H1 (cell line): ENCODE measurements at regions not wholly inside any gene's neighbourhood (a gene's known extent, or its start where the extent isn't known, plus 50 kb on each side); places are given as distances from the start of the nearest gene placed in this dataset.

Source experiments
- CTCF ChIA-PET: fragments of 300-600 bp; sonication (Branson Sonifier 250); formaldehyde crosslinking; loops from one replicate; lab custom pipeline; 2021; ENCODE audit not compliant: partially characterized antibody; lab: Charles Lee
- POLR2A ChIA-PET: fragments of 300-600 bp; sonication (Branson Sonifier 250); formaldehyde crosslinking; loops from one replicate; lab custom pipeline; 2021; ENCODE audit warnings: inconsistent platforms; ENCODE audit not compliant: partially characterized antibody; lab: Charles Lee
- DNase-seq, 2 experiments: peaks; one replicate each; pipeline versions ENCODE4 v3.0.0 to v3.0.0-alpha.2; 2010 to 2022; ENCODE audit warnings: low spot score in 2 of 2, low read depth in 1 of 2, mixed read lengths in 1 of 2
- FAIRE-seq: peaks from 2 replicates; lab custom pipeline; 2011; peaks lifted over from hg19 to GRCh38; lab: Jason Lieb, UNC
- H2AFZ ChIP-seq: 2 replicates; pipeline ENCODE4 v1.8.1; 2012; ENCODE audit warnings: low read length, inconsistent platforms
- H2AK5ac ChIP-seq: 2 replicates; pipeline ENCODE4 v1.6.1; 2013; ENCODE audit warnings: low read depth, low read length
- H2BK120ac ChIP-seq: replicated peaks from 2 replicates; pipeline ENCODE3; 2013; ENCODE audit warnings: low read depth, low read length, inconsistent platforms
- H2BK12ac ChIP-seq: 2 replicates; pipeline ENCODE4 v1.6.1; 2013; ENCODE audit warnings: low read depth, low read length
- H2BK15ac ChIP-seq: 2 replicates; pipeline ENCODE4 v1.6.1; 2013; ENCODE audit warnings: low read length
- H2BK20ac ChIP-seq: 2 replicates; pipeline ENCODE4 v1.6.1; 2013; ENCODE audit warnings: low read length
- H2BK5ac ChIP-seq: 2 replicates; pipeline ENCODE4 v1.6.1; 2013; ENCODE audit warnings: low read depth, low read length
- H3K14ac ChIP-seq: 2 replicates; pipeline ENCODE4 v1.6.1; 2013; ENCODE audit warnings: inconsistent platforms; ENCODE audit not compliant: insufficient read length
- H3K18ac ChIP-seq: 2 replicates; pipeline ENCODE4 v1.6.1; 2013; ENCODE audit warnings: low read length; ENCODE audit errors: extremely low read depth
- H3K23ac ChIP-seq: 2 replicates; pipeline ENCODE4 v1.6.1; 2013; ENCODE audit warnings: inconsistent platforms; ENCODE audit not compliant: insufficient read length
- H3K23me2 ChIP-seq: 2 replicates; pipeline ENCODE4 v1.6.1; 2013; ENCODE audit warnings: low read depth, low read length
- H3K27ac ChIP-seq: 2 replicates; pipeline ENCODE4 v1.6.1; 2011; ENCODE audit warnings: low read depth, low read length, inconsistent platforms
- H3K27me3 ChIP-seq, 4 experiments: replicated peaks in 1 of 4; 1 replicate in 1 of 4; 2 replicates in 3 of 4; pipeline versions ENCODE4 v1.6.1 to v1.8.1; 2011 to 2013; ENCODE audit warnings: low read length in 3 of 4, mild to moderate bottlenecking in 3 of 4, inconsistent platforms in 2 of 4, mixed read lengths in 2 of 4, moderate library complexity in 1 of 4; ENCODE audit not compliant: control insufficient read depth in 3 of 4, insufficient read depth in 3 of 4; ENCODE audit errors: extremely low read depth in 1 of 4
- H3K36me3 ChIP-seq, 4 experiments: 2 replicates each; pipeline versions ENCODE4 v1.6.1 to v1.8.1; 2011 to 2013; ENCODE audit warnings: mild to moderate bottlenecking in 4 of 4, low read length in 3 of 4, moderate library complexity in 2 of 4, control low read depth in 1 of 4, inconsistent platforms in 1 of 4; ENCODE audit not compliant: insufficient read depth in 4 of 4, control insufficient read depth in 2 of 4
- H3K4ac ChIP-seq: replicated peaks from 2 replicates; pipeline ENCODE3; 2013; ENCODE audit warnings: low read length, low read depth, mixed read lengths, inconsistent platforms; ENCODE audit not compliant: insufficient read length
- H3K4me1 ChIP-seq, 4 experiments: replicated peaks in 1 of 4; 1 replicate in 1 of 4; 2 replicates in 3 of 4; pipeline versions ENCODE4 v1.6.1 to v1.8.1; 2011 to 2013; ENCODE audit warnings: low read length in 3 of 4, inconsistent platforms in 2 of 4, mixed read lengths in 1 of 4; ENCODE audit not compliant: insufficient read depth in 4 of 4, control insufficient read depth in 3 of 4
- H3K4me2 ChIP-seq, 2 experiments: 2 replicates each; pipeline versions ENCODE4 v1.6.1 to v1.8.1; 2011 to 2013; ENCODE audit warnings: low read depth in 2 of 2, low read length in 2 of 2, control low read depth in 1 of 2, inconsistent platforms in 1 of 2, mild to moderate bottlenecking in 1 of 2; ENCODE audit not compliant: insufficient read depth in 1 of 2
- H3K4me3 ChIP-seq, 4 experiments: fragments of 200-600, 300-600 bp in 1 of 4; sonication (generic), shearing (Covaris generic), sonication (Bioruptor Twin) in 1 of 4; 2 replicates each; pipeline versions ENCODE4 v1.5.1 to v1.8.1; 2011 to 2016; ENCODE audit warnings: low read length in 4 of 4, low read depth in 3 of 4, control low read depth in 2 of 4, inconsistent platforms in 2 of 4, mild to moderate bottlenecking in 2 of 4, mixed read lengths in 1 of 4, moderate library complexity in 1 of 4; ENCODE audit not compliant: insufficient read depth in 2 of 4; ENCODE audit errors: extremely low read depth in 1 of 4
- H3K56ac ChIP-seq: replicated peaks from 2 replicates; pipeline ENCODE3; 2013; ENCODE audit warnings: low read depth, mild to moderate bottlenecking, mixed read lengths, low read length, inconsistent platforms; ENCODE audit not compliant: insufficient read length
- H3K79me1 ChIP-seq: 2 replicates; pipeline ENCODE4 v1.6.1; 2013; ENCODE audit warnings: low read depth, low read length, control low read depth
- H3K79me2 ChIP-seq, 2 experiments: 2 replicates each; pipeline versions ENCODE4 v1.6.1 to v1.8.1; 2012 to 2013; ENCODE audit warnings: low read length in 2 of 2, mild to moderate bottlenecking in 2 of 2, inconsistent platforms in 1 of 2; ENCODE audit not compliant: insufficient read depth in 2 of 2, control insufficient read depth in 1 of 2
- H3K9ac ChIP-seq, 4 experiments: replicated peaks in 1 of 4; 1 replicate in 1 of 4; 2 replicates in 3 of 4; pipeline versions ENCODE4 v1.6.1 to v1.8.1; 2011 to 2013; ENCODE audit warnings: low read depth in 3 of 4, low read length in 3 of 4, control low read depth in 2 of 4, mild to moderate bottlenecking in 2 of 4, moderate library complexity in 2 of 4, inconsistent platforms in 1 of 4; ENCODE audit errors: extremely low read depth in 1 of 4
- H3K9me3 ChIP-seq, 2 experiments: 2 replicates each; pipeline versions ENCODE4 v1.6.1 to v1.8.1; 2012 to 2013; ENCODE audit warnings: mild to moderate bottlenecking in 2 of 2, moderate library complexity in 2 of 2, control low read depth in 1 of 2, inconsistent platforms in 1 of 2, low read depth in 1 of 2, low read length in 1 of 2, mixed read lengths in 1 of 2; ENCODE audit not compliant: insufficient read depth in 2 of 2
- H4K20me1 ChIP-seq, 2 experiments: replicated peaks in 1 of 2; 2 replicates each; pipeline versions ENCODE3 to v1.8.1; 2011 to 2013; ENCODE audit warnings: inconsistent platforms in 2 of 2, low read length in 2 of 2, mild to moderate bottlenecking in 1 of 2; ENCODE audit not compliant: insufficient read depth in 2 of 2, control insufficient read depth in 1 of 2
- H4K5ac ChIP-seq: 2 replicates; pipeline ENCODE4 v1.6.1; 2013; ENCODE audit warnings: low read length, low read depth, mixed read lengths, inconsistent platforms; ENCODE audit not compliant: insufficient read length
- H4K8ac ChIP-seq: 2 replicates; pipeline ENCODE4 v1.8.0; 2013; ENCODE audit warnings: mild to moderate bottlenecking, moderate library complexity, low read length, inconsistent platforms; ENCODE audit not compliant: insufficient read depth; ENCODE audit errors: extremely low read depth
- H4K91ac ChIP-seq: replicated peaks from 2 replicates; pipeline ENCODE3; 2013; ENCODE audit warnings: low read length, mixed read lengths, inconsistent platforms; ENCODE audit not compliant: insufficient read length
- HDAC6 ChIP-seq: IDR thresholded peaks from one replicate; pipeline ENCODE4 v1.7.1; 2012; ENCODE audit warnings: low read depth, mild to moderate bottlenecking, inconsistent platforms, low read length, moderate library complexity
- NRF1 ChIP-seq: IDR thresholded peaks from 2 replicates; pipeline ENCODE4 v1.6.1; 2011; ENCODE audit warnings: mild to moderate bottlenecking, low read depth, low read length, improper control_type of control experiment
- POU5F1 ChIP-seq: IDR thresholded peaks from 2 replicates; pipeline ENCODE4 v1.6.1; 2011; ENCODE audit warnings: low read depth, mild to moderate bottlenecking, low read length, moderate library complexity
- WGBS, 2 experiments: shearing (Covaris generic) in 1 of 2; methylation state at CpG; one replicate each; pipeline versions ENCODE4 v1.1.6 to v1.1.7; 2013 to 2015; ENCODE audit warnings: low lambda C conversion rate in 2 of 2, mixed read lengths in 2 of 2, inconsistent platforms in 1 of 2, low coverage in 1 of 2, missing lambda C conversion rate in 1 of 2; ENCODE audit not compliant: insufficient replicate concordance in 2 of 2, insufficient coverage in 1 of 2, insufficient read length in 1 of 2; ENCODE audit errors: extremely low coverage in 1 of 2, missing lambda C conversion rate in 1 of 2; 5-methylcytosine and 5-hydroxymethylcytosine counted together

GRCh38 chr18:71045331-71046065 is 756.7 kb downstream of the SOCS6 start:
- H3K4me3 ChIP-seq = no peak overlapping the region
- no peak overlapping the region for H3K4ac ChIP-seq
- no peak for DNase-seq
- H2BK20ac ChIP-seq = no peak overlapping the region
- H3K14ac ChIP-seq = no peak overlapping the region
- no peak overlapping the region for H3K9ac ChIP-seq
- no peaks in the 10 kb centered on the region for H4K20me1 ChIP-seq
- no peak overlapping the region for H4K91ac ChIP-seq
- H3K27me3 ChIP-seq = no peaks in the 10 kb centered on the region
- no peak overlapping the region for H2BK12ac ChIP-seq
- no peak overlapping the region for H3K27ac ChIP-seq
- H3K4me2 ChIP-seq = no peak overlapping the region
- no peak overlapping the region for H2AFZ ChIP-seq
- no peak overlapping the region for H4K5ac ChIP-seq
- 0% methylated on average over 1 of the region's 1 CpG; no CpG with 5 or more reads in 1 of the 2 experiments for WGBS, 2 experiments
- H2BK5ac ChIP-seq = no peak overlapping the region
- no peaks in the 10 kb centered on the region for H3K79me2 ChIP-seq
- H2AK5ac ChIP-seq = no peak overlapping the region
- H3K4me1 ChIP-seq = no peaks in the 10 kb centered on the region
- no peaks in the 10 kb centered on the region for H3K36me3 ChIP-seq
- peaks cover 52 to 53% of the 10 kb centered on the region in 2 experiments for H3K9me3 ChIP-seq
- no peaks in the 10 kb centered on the region for H3K23me2 ChIP-seq
- ChIA-PET CTCF (no interaction called here), POLR2A (no interaction called here)
- no peak for FAIRE-seq
- no peak overlapping the region for H2BK15ac ChIP-seq
- H3K23ac ChIP-seq = no peak overlapping the region
- H2BK120ac ChIP-seq = no peak overlapping the region
- no peak overlapping the region for H3K56ac ChIP-seq
- no peaks in the 10 kb centered on the region for H3K79me1 ChIP-seq
- H4K8ac ChIP-seq = no peak overlapping the region
- H3K18ac ChIP-seq = no peak overlapping the region
- TF ChIP-seq NRF1 (no peak), HDAC6 (no peak), POU5F1 (no peak)
